ENCODE measurements at regions not wholly inside any gene's neighbourhood (a gene's known extent, or its start where the extent isn't known, plus 50 kb on each side); places are given as distances from the start of the nearest gene placed in this dataset.
"Not testable (repeated sequence)": the region's sequence is repeated elsewhere in the genome, so short reads cannot be mapped to it uniquely, and the experiment has no call there.

- Histone ChIP-seq H2AFZ (ENCODE audit: low read depth, low read length) (no peak overlapping the region), H3K27ac (ENCODE audit: insufficient read depth, low read depth, low read length) (no peak overlapping the region), H3K9ac (replicated peaks; ENCODE audit: extremely low read depth, insufficient read depth, low read length) (no peak overlapping the region), H3K4me3 (replicated peaks in 1 of 3; ENCODE audit: insufficient read depth in 1 of 3, low read depth in 1 of 3, low read length in 3 of 3) (no peak overlapping the region), H3K79me2 (ENCODE audit: control insufficient read depth, insufficient read depth, low read length) (no peaks in the 10 kb centered on the region), H3K36me3 (ENCODE audit: control insufficient read depth in 2 of 2, extremely low read depth in 1 of 2, insufficient read depth in 2 of 2, low read length in 2 of 2) (no peaks in the 10 kb centered on the region), H3K27me3 (ENCODE audit: control insufficient read depth in 2 of 2, insufficient read depth in 2 of 2, low read length in 2 of 2) (no peaks in the 10 kb centered on the region), H4K20me1 (replicated peaks; ENCODE audit: control insufficient read depth, extremely low read depth, insufficient read depth, low read length) (no peaks in the 10 kb centered on the region), H3K4me1 (ENCODE audit: control insufficient read depth, extremely low read depth, insufficient read depth, low read length) (no peaks in the 10 kb centered on the region), H3K9me1 (replicated peaks; ENCODE audit: control insufficient read depth, extremely low read depth, insufficient read depth, low read length) (no peaks in the 10 kb centered on the region), H3K9me3 (replicated peaks; ENCODE audit: control insufficient read depth, insufficient read depth, low read length) (no peaks in the 10 kb centered on the region), H3K4me2 (ENCODE audit: insufficient read depth, low read length) (no peak overlapping the region)
- FAIRE-seq (no peak), DNase-seq (ENCODE audit: low read depth, low spot score) (no peak)
- intact Hi-C loops (cut with micrococcal nuclease) (no loop called here), dilution Hi-C loops (cut with MboI; ENCODE audit: extremely low pct_ligation_motif_present, low sequenced_read_pairs) (no loop called here)
- TF ChIP-seq POLR2AphosphoS5 (IDR thresholded peaks at IDR 0.05; ENCODE audit: insufficient read depth, low read depth, low read length) (no peak), MYC (IDR thresholded peaks at IDR 0.05; ENCODE audit: low read depth, low read length) (no peak), JUN (IDR thresholded peaks at IDR 0.05; ENCODE audit: borderline replicate concordance, insufficient read depth, insufficient read length, low read depth) (no peak), GATA2 (IDR thresholded peaks at IDR 0.05; ENCODE audit: insufficient read depth, insufficient read length, low read depth, low read length) (no peak), MAX (IDR thresholded peaks at IDR 0.05; ENCODE audit: insufficient read depth, insufficient read length) (no peak), FOS (IDR thresholded peaks at IDR 0.05; ENCODE audit: borderline replicate concordance, insufficient read depth, low read length) (no peak), CTCF (IDR thresholded peaks at IDR 0.05; ENCODE audit: extremely low read depth in 1 of 2, insufficient read depth in 1 of 2, low read depth in 1 of 2, low read length in 2 of 2) (no peak), EZH2 (IDR thresholded peaks at IDR 0.05; ENCODE audit: borderline replicate concordance, low read depth, low read length, severe bottlenecking) (no peak), POLR2A (IDR thresholded peaks at IDR 0.05; ENCODE audit: low read depth, low read length) (no peak)
- BruUV-seq (replicated peaks): no TSS peak
- POLR2A ChIA-PET: no interaction called here
- CTCF ChIA-PET: no interaction called here
These were observed 145.7 kb upstream of the ALDH3B2 start for GRCh38 chr11:67820081-67820480.

GRCh38 chr11:67817558-67817957 is 143.1 kb upstream of the ALDH3B2 start:
- H3K36me3 ChIP-seq (ENCODE audit: control insufficient read depth in 2 of 2, extremely low read depth in 1 of 2, insufficient read depth in 2 of 2, low read length in 2 of 2); H3K4me3 ChIP-seq (replicated peaks in 1 of 3; ENCODE audit: insufficient read depth in 1 of 3, low read depth in 1 of 3, low read length in 3 of 3); POLR2A ChIA-PET; H3K4me2 ChIP-seq (ENCODE audit: insufficient read depth, low read length); FAIRE-seq; H3K79me2 ChIP-seq (ENCODE audit: control insufficient read depth, insufficient read depth, low read length); H3K9me3 ChIP-seq (replicated peaks; ENCODE audit: control insufficient read depth, insufficient read depth, low read length); H4K20me1 ChIP-seq (replicated peaks; ENCODE audit: control insufficient read depth, extremely low read depth, insufficient read depth, low read length); DNase-seq (ENCODE audit: low read depth, low spot score); dilution Hi-C loops (cut with MboI; ENCODE audit: extremely low pct_ligation_motif_present, low sequenced_read_pairs); CTCF ChIA-PET; H3K9me1 ChIP-seq (replicated peaks; ENCODE audit: control insufficient read depth, extremely low read depth, insufficient read depth, low read length); intact Hi-C loops (cut with micrococcal nuclease); H3K27ac ChIP-seq (ENCODE audit: insufficient read depth, low read depth, low read length); H3K9ac ChIP-seq (replicated peaks; ENCODE audit: extremely low read depth, insufficient read depth, low read length); H3K4me1 ChIP-seq (ENCODE audit: control insufficient read depth, extremely low read depth, insufficient read depth, low read length); BruUV-seq (replicated peaks); H3K27me3 ChIP-seq (ENCODE audit: control insufficient read depth in 2 of 2, insufficient read depth in 2 of 2, low read length in 2 of 2); H2AFZ ChIP-seq (ENCODE audit: low read depth, low read length): not testable (repeated sequence)

GRCh38 chr11:67809301-67809700 is 134.9 kb upstream of the ALDH3B2 start:
- intact Hi-C loops (cut with micrococcal nuclease); CTCF ChIA-PET; H3K9me3 ChIP-seq (replicated peaks; ENCODE audit: control insufficient read depth, insufficient read depth, low read length); H3K27ac ChIP-seq (ENCODE audit: insufficient read depth, low read depth, low read length); H3K79me2 ChIP-seq (ENCODE audit: control insufficient read depth, insufficient read depth, low read length); POLR2A ChIA-PET; H3K9me1 ChIP-seq (replicated peaks; ENCODE audit: control insufficient read depth, extremely low read depth, insufficient read depth, low read length); DNase-seq (ENCODE audit: low read depth, low spot score); dilution Hi-C loops (cut with MboI; ENCODE audit: extremely low pct_ligation_motif_present, low sequenced_read_pairs); H3K27me3 ChIP-seq (ENCODE audit: control insufficient read depth in 2 of 2, insufficient read depth in 2 of 2, low read length in 2 of 2); H3K36me3 ChIP-seq (ENCODE audit: control insufficient read depth in 2 of 2, extremely low read depth in 1 of 2, insufficient read depth in 2 of 2, low read length in 2 of 2); BruUV-seq (replicated peaks); H3K9ac ChIP-seq (replicated peaks; ENCODE audit: extremely low read depth, insufficient read depth, low read length); H2AFZ ChIP-seq (ENCODE audit: low read depth, low read length); H3K4me2 ChIP-seq (ENCODE audit: insufficient read depth, low read length); H3K4me1 ChIP-seq (ENCODE audit: control insufficient read depth, extremely low read depth, insufficient read depth, low read length); FAIRE-seq; H4K20me1 ChIP-seq (replicated peaks; ENCODE audit: control insufficient read depth, extremely low read depth, insufficient read depth, low read length); H3K4me3 ChIP-seq (replicated peaks in 1 of 3; ENCODE audit: insufficient read depth in 1 of 3, low read depth in 1 of 3, low read length in 3 of 3): not testable (repeated sequence)
